ENCODE measurements at regions not wholly inside any gene's neighbourhood (a gene's known extent, or its start where the extent isn't known, plus 50 kb on each side); places are given as distances from the start of the nearest gene placed in this dataset.

- TF ChIP-seq CTCF (conservative IDR thresholded peaks at IDR 0.05 in 1 of 2, IDR thresholded peaks at IDR 0.05 in 1 of 2; ENCODE audit: extremely low read depth in 1 of 2, insufficient read depth in 1 of 2, low read depth in 1 of 2, low read length in 2 of 2) (no peak), EZH2 (IDR thresholded peaks at IDR 0.05; ENCODE audit: borderline replicate concordance, low read length) (no peak)
These were observed 54.5 kb upstream of the EXOC1L start for GRCh38 chr4:55765070-55765469.
